ENCODE measurements at regions not wholly inside any gene's neighbourhood (a gene's known extent, or its start where the extent isn't known, plus 50 kb on each side); places are given as distances from the start of the nearest gene placed in this dataset.

- H4K20me1 ChIP-seq (ENCODE audit: insufficient read depth, low read length) = no peaks in the 10 kb centered on the region
- no peaks in the 10 kb centered on the region for H3K27me3 ChIP-seq (ENCODE audit: insufficient read depth, low read length)
- H3K4me1 ChIP-seq (ENCODE audit: insufficient read depth, low read length) = no peaks in the 10 kb centered on the region
- H3K27ac ChIP-seq (ENCODE audit: low read depth, low read length) = no peak overlapping the region
- H3K4me3 ChIP-seq (ENCODE audit: insufficient read depth, low read length) = no peak overlapping the region
- TF ChIP-seq CTCF (IDR thresholded peaks at IDR 0.05; ENCODE audit: extremely low read depth, low read depth, low read length) = no peak
- no peaks in the 10 kb centered on the region for H3K79me2 ChIP-seq (ENCODE audit: insufficient read depth, low read length)
- H3K9me3 ChIP-seq (ENCODE audit: low read depth, low read length) = no peaks in the 10 kb centered on the region
- no peak for DNase-seq (ENCODE audit: insufficient read length, low spot score, missing footprints)
- no peak overlapping the region for H2AFZ ChIP-seq (ENCODE audit: low read length)
- H3K4me2 ChIP-seq (ENCODE audit: insufficient read depth, low read length) = no peak overlapping the region
- no peaks in the 10 kb centered on the region for H3K36me3 ChIP-seq (ENCODE audit: insufficient read depth, low read length)
Measured at GRCh38 chr2:128501700-128502099, 183.0 kb upstream of the HS6ST1 start.

- Histone ChIP-seq H3K36me3 (ENCODE audit: insufficient read depth, low read length) (no peaks in the 10 kb centered on the region), H3K4me2 (ENCODE audit: insufficient read depth, low read length) (no peak overlapping the region), H3K27me3 (ENCODE audit: insufficient read depth, low read length) (no peaks in the 10 kb centered on the region), H3K27ac (ENCODE audit: low read depth, low read length) (no peak overlapping the region), H3K4me3 (ENCODE audit: insufficient read depth, low read length) (no peak overlapping the region), H3K4me1 (ENCODE audit: insufficient read depth, low read length) (no peaks in the 10 kb centered on the region), H2AFZ (ENCODE audit: low read length) (no peak overlapping the region), H4K20me1 (ENCODE audit: insufficient read depth, low read length) (no peaks in the 10 kb centered on the region), H3K79me2 (ENCODE audit: insufficient read depth, low read length) (no peaks in the 10 kb centered on the region), H3K9me3 (ENCODE audit: low read depth, low read length) (no peaks in the 10 kb centered on the region)
- no peak for DNase-seq (ENCODE audit: insufficient read length, low spot score, missing footprints)
- no peak for TF ChIP-seq CTCF (IDR thresholded peaks at IDR 0.05; ENCODE audit: extremely low read depth, low read depth, low read length)
Measured at GRCh38 chr2:128502200-128502599, 183.5 kb upstream of the HS6ST1 start.

GRCh38 chr2:128502638-128503246, 184.1 kb upstream of the HS6ST1 start:
- no peak for DNase-seq (ENCODE audit: insufficient read length, low spot score, missing footprints)
- no peak overlapping the region for H3K4me3 ChIP-seq (ENCODE audit: insufficient read depth, low read length)
- H3K4me2 ChIP-seq (ENCODE audit: insufficient read depth, low read length) = no peak overlapping the region
- no peak overlapping the region for H3K27ac ChIP-seq (ENCODE audit: low read depth, low read length)
- H3K9me3 ChIP-seq (ENCODE audit: low read depth, low read length) = no peaks in the 10 kb centered on the region
- TF ChIP-seq CTCF (IDR thresholded peaks at IDR 0.05; ENCODE audit: extremely low read depth, low read depth, low read length) = no peak
- no peaks in the 10 kb centered on the region for H3K79me2 ChIP-seq (ENCODE audit: insufficient read depth, low read length)
- no peaks in the 10 kb centered on the region for H4K20me1 ChIP-seq (ENCODE audit: insufficient read depth, low read length)
- no peaks in the 10 kb centered on the region for H3K27me3 ChIP-seq (ENCODE audit: insufficient read depth, low read length)
- H3K36me3 ChIP-seq (ENCODE audit: insufficient read depth, low read length) = no peaks in the 10 kb centered on the region
- no peaks in the 10 kb centered on the region for H3K4me1 ChIP-seq (ENCODE audit: insufficient read depth, low read length)
- H2AFZ ChIP-seq (ENCODE audit: low read length) = no peak overlapping the region

GRCh38 chr2:128503399-128504245, 185.0 kb upstream of the HS6ST1 start:
- Histone ChIP-seq H3K79me2 (ENCODE audit: insufficient read depth, low read length) (no peaks in the 10 kb centered on the region), H3K4me2 (ENCODE audit: insufficient read depth, low read length) (no peak overlapping the region), H3K27me3 (ENCODE audit: insufficient read depth, low read length) (no peaks in the 10 kb centered on the region), H3K4me3 (ENCODE audit: insufficient read depth, low read length) (no peak overlapping the region), H3K4me1 (ENCODE audit: insufficient read depth, low read length) (no peaks in the 10 kb centered on the region), H4K20me1 (ENCODE audit: insufficient read depth, low read length) (no peaks in the 10 kb centered on the region), H3K9me3 (ENCODE audit: low read depth, low read length) (no peaks in the 10 kb centered on the region), H3K36me3 (ENCODE audit: insufficient read depth, low read length) (no peaks in the 10 kb centered on the region), H3K27ac (ENCODE audit: low read depth, low read length) (no peak overlapping the region), H2AFZ (ENCODE audit: low read length) (no peak overlapping the region)
- DNase-seq (ENCODE audit: insufficient read length, low spot score, missing footprints) = no peak
- no peak for TF ChIP-seq CTCF (IDR thresholded peaks at IDR 0.05; ENCODE audit: extremely low read depth, low read depth, low read length)
